Stomach (tissue), 4 donors: ENCODE measurements at regions not wholly inside any gene's neighbourhood (a gene's known extent, or its start where the extent isn't known, plus 50 kb on each side); places are given as distances from the start of the nearest gene placed in this dataset.

Experiments used
- POLR2A ChIP-seq, 4 donors: fragments of 450-650 bp; IDR thresholded peaks; one replicate each; pipeline ENCODE4 v1.6.1; 2016; ENCODE audit warnings: antibody characterized with exemption in 4 of 4, control low read depth in 2 of 4, mild to moderate bottlenecking in 1 of 4, moderate library complexity in 1 of 4
- POLR2AphosphoS5 ChIP-seq, 3 donors: sonication (generic); formaldehyde crosslinking; IDR thresholded peaks; one replicate each; pipeline ENCODE4 v1.6.1; 2016; ENCODE audit warnings: antibody characterized with exemption in 3 of 3
- TF ChIP-seq, protein P1 (sequence below), 7 experiments: fragments of 450-650 bp in 4 of 7; fragments of 200-600 bp in 3 of 7; sonication (generic) in 3 of 7; IDR thresholded peaks; one replicate each; pipeline ENCODE4 v1.5.1; 2016 to 2019; ENCODE audit warnings: antibody characterized with exemption in 7 of 7, control low read depth in 2 of 7, mild to moderate bottlenecking in 1 of 7

DNA sequence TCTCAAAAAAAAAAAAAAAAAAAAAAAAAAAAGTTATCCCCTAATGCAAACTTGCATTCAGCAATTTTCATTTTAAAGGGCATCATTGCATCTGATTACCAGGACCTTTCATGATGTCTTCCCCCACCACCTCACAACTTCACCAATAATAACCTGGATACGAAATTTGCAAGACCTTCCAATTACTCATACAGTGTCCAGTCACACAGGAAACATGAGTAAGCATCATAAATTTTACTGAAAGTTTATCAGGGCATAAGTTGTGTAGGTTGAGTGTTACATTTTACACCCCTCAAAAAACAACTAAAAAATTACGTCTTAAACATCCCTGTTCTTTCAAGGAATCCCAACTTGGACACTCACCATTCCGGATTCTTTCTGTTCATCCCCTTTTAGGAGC lies 79.1 kb upstream of the ANKEF1 start:
- TF ChIP-seq, protein P1, sequence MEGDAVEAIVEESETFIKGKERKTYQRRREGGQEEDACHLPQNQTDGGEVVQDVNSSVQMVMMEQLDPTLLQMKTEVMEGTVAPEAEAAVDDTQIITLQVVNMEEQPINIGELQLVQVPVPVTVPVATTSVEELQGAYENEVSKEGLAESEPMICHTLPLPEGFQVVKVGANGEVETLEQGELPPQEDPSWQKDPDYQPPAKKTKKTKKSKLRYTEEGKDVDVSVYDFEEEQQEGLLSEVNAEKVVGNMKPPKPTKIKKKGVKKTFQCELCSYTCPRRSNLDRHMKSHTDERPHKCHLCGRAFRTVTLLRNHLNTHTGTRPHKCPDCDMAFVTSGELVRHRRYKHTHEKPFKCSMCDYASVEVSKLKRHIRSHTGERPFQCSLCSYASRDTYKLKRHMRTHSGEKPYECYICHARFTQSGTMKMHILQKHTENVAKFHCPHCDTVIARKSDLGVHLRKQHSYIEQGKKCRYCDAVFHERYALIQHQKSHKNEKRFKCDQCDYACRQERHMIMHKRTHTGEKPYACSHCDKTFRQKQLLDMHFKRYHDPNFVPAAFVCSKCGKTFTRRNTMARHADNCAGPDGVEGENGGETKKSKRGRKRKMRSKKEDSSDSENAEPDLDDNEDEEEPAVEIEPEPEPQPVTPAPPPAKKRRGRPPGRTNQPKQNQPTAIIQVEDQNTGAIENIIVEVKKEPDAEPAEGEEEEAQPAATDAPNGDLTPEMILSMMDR (IDR thresholded peaks at IDR 0.05): no peak
- TF ChIP-seq POLR2A (IDR thresholded peaks at IDR 0.05): no peak
- TF ChIP-seq POLR2AphosphoS5 (IDR thresholded peaks at IDR 0.05): no peak
